Heart left ventricle (tissue), 13 donors: ENCODE measurements at regions not wholly inside any gene's neighbourhood (a gene's known extent, or its start where the extent isn't known, plus 50 kb on each side); places are given as distances from the start of the nearest gene placed in this dataset.

Experiments
- POLR2A ChIP-seq, 2 donors: fragments of 450-650 bp; IDR thresholded peaks; one replicate each; pipeline ENCODE4 v1.6.1; 2017; ENCODE audit warnings: antibody characterized with exemption in 2 of 2, mild to moderate bottlenecking in 2 of 2, moderate library complexity in 2 of 2
- TF ChIP-seq, protein P1 (sequence below), 12 donors: fragments of 200-600 bp; sonication (generic) in 4 of 12; IDR thresholded peaks; one replicate each; pipeline versions ENCODE4 v1.5.0 to v1.8.0; 2018 to 2022; ENCODE audit warnings: antibody characterized with exemption in 12 of 12, mild to moderate bottlenecking in 5 of 12
- donor health status: ischemic (EF 13 %, LVEDD 7.1; RV severe dilation, severe dysfunction).
- donor health status: DM: no; HTN: yes; CAD: no.
- donor health status: DM: no; HTN: no; CAD: no.
- donor health status: ischemic (EF 25% LVEDD 6.9; RV normal size, moderate dysfunction).
- donor health status: ischemic (EF 25% LVEDD 5.7; RV mildly dilated, moderate dysfunction).
- donor health status: ischemic (EF 35%, LVEDD 5.7; RV mildly dilated, moderate dysfunction).
- donor health status: nonischemic (EF 11% LVEDD 7.7; RV severe dilation, severe dysfunction).
- donor health status: DM: yes; HTN: yes; CAD: no.
- donor health status: PGD.
- donor health status: ischemic (EF 29% LVEDD 5.4; RV normal size, mild dysfunction).
- donor health status: nonischemic (EF 23%, LVEDD 6.1; RV moderate dilation, normal function).

DNA sequence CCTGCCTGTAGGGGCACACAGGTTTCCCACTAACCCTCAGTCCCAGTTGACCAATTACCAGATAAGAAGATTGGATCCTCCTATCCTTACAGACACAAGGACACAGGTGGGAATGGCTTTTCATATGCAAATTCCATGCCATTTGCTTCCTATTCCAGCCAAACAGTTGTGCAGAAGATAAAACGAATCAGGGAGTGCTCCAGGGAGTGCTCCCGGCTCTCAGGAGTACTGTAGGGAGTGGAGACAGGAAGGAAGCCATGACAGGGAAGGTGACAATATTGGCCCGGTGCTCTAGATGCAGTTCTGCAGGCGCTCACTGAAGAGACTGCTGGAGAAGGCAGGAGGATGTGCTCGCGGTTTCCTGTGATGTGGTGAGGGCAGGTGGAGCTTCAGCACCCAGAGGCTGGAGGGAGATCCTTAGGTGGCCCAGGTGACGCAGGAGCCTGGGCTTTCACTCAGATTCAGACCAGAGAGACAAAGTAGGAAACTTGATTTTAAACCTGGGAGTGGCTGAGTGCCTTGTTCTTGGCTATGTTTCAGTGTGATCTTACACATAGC lies 260.0 kb downstream of the AUH start:
- TF ChIP-seq, protein P1, sequence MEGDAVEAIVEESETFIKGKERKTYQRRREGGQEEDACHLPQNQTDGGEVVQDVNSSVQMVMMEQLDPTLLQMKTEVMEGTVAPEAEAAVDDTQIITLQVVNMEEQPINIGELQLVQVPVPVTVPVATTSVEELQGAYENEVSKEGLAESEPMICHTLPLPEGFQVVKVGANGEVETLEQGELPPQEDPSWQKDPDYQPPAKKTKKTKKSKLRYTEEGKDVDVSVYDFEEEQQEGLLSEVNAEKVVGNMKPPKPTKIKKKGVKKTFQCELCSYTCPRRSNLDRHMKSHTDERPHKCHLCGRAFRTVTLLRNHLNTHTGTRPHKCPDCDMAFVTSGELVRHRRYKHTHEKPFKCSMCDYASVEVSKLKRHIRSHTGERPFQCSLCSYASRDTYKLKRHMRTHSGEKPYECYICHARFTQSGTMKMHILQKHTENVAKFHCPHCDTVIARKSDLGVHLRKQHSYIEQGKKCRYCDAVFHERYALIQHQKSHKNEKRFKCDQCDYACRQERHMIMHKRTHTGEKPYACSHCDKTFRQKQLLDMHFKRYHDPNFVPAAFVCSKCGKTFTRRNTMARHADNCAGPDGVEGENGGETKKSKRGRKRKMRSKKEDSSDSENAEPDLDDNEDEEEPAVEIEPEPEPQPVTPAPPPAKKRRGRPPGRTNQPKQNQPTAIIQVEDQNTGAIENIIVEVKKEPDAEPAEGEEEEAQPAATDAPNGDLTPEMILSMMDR (IDR thresholded peaks at IDR 0.05), result no peak
- no peak for TF ChIP-seq POLR2A (IDR thresholded peaks at IDR 0.05)
